SK-N-MC (cell line): ENCODE measurements at regions not wholly inside any gene's neighbourhood (a gene's known extent, or its start where the extent isn't known, plus 50 kb on each side); places are given as distances from the start of the nearest gene placed in this dataset.

Source experiments
- DNase-seq: peaks from one replicate; pipeline ENCODE4 v3.0.0-alpha.2; 2011; ENCODE audit warnings: low read depth, low spot score
- H3K27ac ChIP-seq: fragments of 200-600 bp; sonication (generic); 2 replicates; pipeline ENCODE4 v1.5.1; 2016; ENCODE audit warnings: mixed run types
- H3K36me3 ChIP-seq: fragments of 200-600 bp; sonication (generic); 2 replicates; pipeline ENCODE4 v1.6.1; 2017; ENCODE audit warnings: antibody characterized with exemption, low read length, mixed read lengths; ENCODE audit not compliant: insufficient read depth
- H3K4me3 ChIP-seq: fragments of 200-600 bp; sonication (generic); 2 replicates; pipeline ENCODE4 v1.5.1; 2016
- H3K9ac ChIP-seq: fragments of 200-600 bp; sonication (generic); 2 replicates; pipeline ENCODE4 v1.8.0; 2017; ENCODE audit warnings: mixed run types, mixed read lengths; ENCODE audit not compliant: insufficient read length
- H3K9me3 ChIP-seq: fragments of 200-600 bp; sonication (generic); 2 replicates; pipeline ENCODE4 v1.6.1; 2017; ENCODE audit warnings: low read depth, mild to moderate bottlenecking, antibody characterized with exemption, low read length, moderate library complexity, mixed read lengths
- EZH2 ChIP-seq: fragments of 200-600 bp; sonication (generic); IDR thresholded peaks from one replicate; pipeline ENCODE4 v1.6.1; 2017; ENCODE audit warnings: antibody characterized with exemption
- FOXP2 ChIP-seq: optimal IDR thresholded peaks from 2 replicates; pipeline ENCODE3; 2011; ENCODE audit warnings: mild to moderate bottlenecking, moderate library complexity; ENCODE audit not compliant: insufficient read depth; ENCODE audit errors: extremely low read length, control extremely low read depth
- POLR2AphosphoS5 ChIP-seq: IDR thresholded peaks from 2 replicates; pipeline ENCODE4 v1.6.1; 2012; ENCODE audit warnings: mild to moderate bottlenecking, low read depth, low read length, borderline replicate concordance

DNA sequence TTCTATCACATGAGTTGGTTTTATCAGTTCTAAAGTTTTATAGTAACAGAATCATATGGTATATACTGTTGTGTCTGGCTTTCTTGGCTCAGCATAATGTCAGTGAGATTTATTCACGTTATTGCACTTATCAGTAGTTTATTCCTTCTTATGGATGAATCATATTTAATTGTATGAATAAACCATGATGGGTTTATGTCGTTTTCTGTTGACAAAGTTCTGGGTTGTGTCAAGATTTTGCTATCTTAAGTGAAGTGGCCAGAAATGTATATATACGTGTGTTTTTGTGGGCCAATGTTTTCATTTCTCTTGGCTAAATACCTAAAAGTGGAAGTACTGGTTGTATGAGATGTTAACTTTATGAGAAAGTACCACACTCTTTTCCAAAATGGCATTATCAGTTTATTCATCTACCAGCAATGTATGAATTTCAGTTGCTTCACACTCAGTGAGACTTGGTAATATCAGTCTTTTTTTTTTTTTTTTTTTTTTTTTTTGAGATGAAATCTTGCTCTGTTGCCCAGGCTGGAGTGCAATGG is 112.4 kb upstream of the DCBLD2 start:
- TF ChIP-seq EZH2 (no peak), FOXP2 (no peak), POLR2AphosphoS5 (no peak)
- no peak for DNase-seq
- no peak overlapping the region for H3K9ac ChIP-seq
- H3K4me3 ChIP-seq = no peak overlapping the region
- no peak overlapping the region for H3K27ac ChIP-seq
- no peaks in the 10 kb centered on the region for H3K36me3 ChIP-seq
- H3K9me3 ChIP-seq = no peaks in the 10 kb centered on the region

DNA sequence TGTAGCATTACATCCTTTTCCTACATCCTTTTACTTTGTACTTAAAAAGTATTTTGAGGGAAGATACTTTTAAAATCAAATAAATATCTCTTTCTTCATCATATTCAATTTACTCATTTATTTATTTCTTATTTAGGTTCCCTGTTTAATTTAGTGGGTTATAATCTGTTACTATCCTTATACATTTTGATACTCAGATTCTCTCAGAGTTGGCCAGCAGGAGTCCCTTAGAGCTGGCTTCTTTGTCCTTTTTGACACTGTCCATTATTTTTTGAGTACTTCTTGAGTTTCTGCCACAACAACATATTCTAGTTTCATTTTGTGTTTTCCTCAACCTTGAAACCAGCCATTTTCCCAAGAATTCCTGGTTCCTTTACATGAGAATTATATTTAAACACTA is 111.6 kb upstream of the DCBLD2 start:
- Histone ChIP-seq H3K9me3 (no peaks in the 10 kb centered on the region), H3K36me3 (no peaks in the 10 kb centered on the region), H3K9ac (no peak overlapping the region), H3K4me3 (no peak overlapping the region), H3K27ac (no peak overlapping the region)
- no peak for TF ChIP-seq EZH2
- no peak for TF ChIP-seq POLR2AphosphoS5
- no peak for TF ChIP-seq FOXP2
- no peak for DNase-seq

DNA sequence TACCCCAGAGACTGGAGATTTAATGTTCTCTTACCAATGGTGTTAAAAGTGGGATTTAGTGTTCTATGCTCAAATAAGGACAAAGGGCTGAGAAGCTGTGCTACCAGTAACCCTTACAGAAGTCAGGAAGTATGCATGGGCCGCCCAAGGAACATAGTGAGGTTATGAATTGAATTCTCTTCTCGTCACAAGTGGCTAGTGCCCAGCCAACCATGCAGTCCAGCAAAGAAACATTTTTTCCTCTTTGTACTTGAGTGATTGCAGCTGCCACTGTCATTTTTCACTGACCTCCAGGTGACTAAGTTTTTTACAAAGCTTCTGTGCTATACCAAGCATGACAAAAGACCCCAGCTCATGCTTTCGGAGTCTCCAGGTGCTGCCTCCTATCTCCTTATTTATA is 110.6 kb upstream of the DCBLD2 start:
- Histone ChIP-seq H3K9me3 (no peaks in the 10 kb centered on the region), H3K9ac (no peak overlapping the region), H3K36me3 (no peaks in the 10 kb centered on the region), H3K4me3 (no peak overlapping the region), H3K27ac (no peak overlapping the region)
- no peak for DNase-seq
- TF ChIP-seq POLR2AphosphoS5 (no peak), EZH2 (no peak), FOXP2 (no peak)

DNA sequence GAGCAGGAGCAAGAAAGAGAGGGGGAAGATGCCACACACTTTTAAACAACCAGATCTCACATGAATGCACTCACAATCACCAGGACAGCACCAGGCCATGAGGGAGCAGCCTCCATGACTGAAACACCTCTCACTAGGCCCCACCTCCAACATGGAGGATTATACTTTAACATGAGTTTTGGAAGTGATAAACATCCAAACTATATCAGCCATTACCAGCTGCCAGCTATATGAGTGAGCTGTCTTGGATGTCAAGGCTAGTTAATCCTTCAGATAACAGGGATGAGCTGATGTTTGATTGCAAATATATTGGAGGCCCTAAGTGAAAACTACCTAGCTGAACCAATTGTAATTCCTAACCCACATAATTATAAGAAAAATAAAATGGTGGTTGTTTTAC is 108.4 kb upstream of the DCBLD2 start:
- Histone ChIP-seq H3K36me3 (no peaks in the 10 kb centered on the region), H3K27ac (no peak overlapping the region), H3K9ac (no peak overlapping the region), H3K4me3 (no peak overlapping the region), H3K9me3 (no peaks in the 10 kb centered on the region)
- TF ChIP-seq EZH2 (no peak), FOXP2 (no peak), POLR2AphosphoS5 (no peak)
- DNase-seq = no peak

DNA sequence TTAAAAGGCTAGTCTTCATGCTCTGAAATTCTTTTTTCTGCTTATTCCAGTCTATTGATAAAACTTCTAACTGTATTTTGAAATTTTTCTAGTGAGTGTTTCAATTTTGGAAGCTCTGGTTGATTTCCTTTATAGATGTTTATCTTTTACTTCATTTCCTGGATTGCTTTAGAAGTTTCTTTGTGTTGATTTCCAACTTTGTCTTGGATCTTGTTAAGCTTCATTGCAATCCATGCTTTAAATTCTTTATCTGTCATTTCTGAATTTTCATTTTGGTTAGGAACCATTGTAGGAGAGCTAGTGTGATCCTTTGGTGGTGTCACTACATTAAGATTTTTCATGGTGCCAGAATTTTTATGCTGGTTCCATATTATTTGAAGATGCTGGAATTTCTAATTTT is 105.2 kb upstream of the DCBLD2 start:
- Histone ChIP-seq H3K27ac (peak overlapping the region; percentile 86), H3K4me3 (no peak overlapping the region), H3K36me3 (no peaks in the 10 kb centered on the region), H3K9ac (no peak overlapping the region), H3K9me3 (no peaks in the 10 kb centered on the region)
- TF ChIP-seq POLR2AphosphoS5 = no peak
- TF ChIP-seq FOXP2 = no peak
- TF ChIP-seq EZH2 = no peak
- DNase-seq = peak; percentile 66

DNA sequence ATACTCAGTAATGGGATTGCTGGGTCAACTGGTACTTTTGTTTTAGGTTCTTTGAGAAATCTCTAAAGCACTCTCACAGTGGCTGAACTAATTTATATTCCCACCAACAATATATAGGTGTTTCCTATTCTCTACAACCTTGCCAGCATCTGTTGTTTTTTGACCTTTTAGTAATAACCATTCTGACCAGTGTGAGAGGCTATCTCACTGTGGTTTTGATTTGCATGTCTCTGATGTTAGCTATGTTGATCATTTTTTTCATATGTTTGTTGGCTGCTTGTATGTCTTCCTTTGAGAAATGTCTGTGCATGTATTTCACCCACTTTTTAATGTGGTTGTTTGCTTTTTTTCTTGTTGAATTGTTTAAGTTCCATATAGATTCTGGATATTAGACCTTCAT is 98.2 kb upstream of the DCBLD2 start:
- TF ChIP-seq FOXP2 = no peak
- no peak for TF ChIP-seq EZH2
- TF ChIP-seq POLR2AphosphoS5 = no peak
- no peaks in the 10 kb centered on the region for H3K9me3 ChIP-seq
- DNase-seq = no peak
- H3K27ac ChIP-seq = no peak overlapping the region
- H3K36me3 ChIP-seq = no peaks in the 10 kb centered on the region
- no peak overlapping the region for H3K9ac ChIP-seq
- H3K4me3 ChIP-seq = no peak overlapping the region

DNA sequence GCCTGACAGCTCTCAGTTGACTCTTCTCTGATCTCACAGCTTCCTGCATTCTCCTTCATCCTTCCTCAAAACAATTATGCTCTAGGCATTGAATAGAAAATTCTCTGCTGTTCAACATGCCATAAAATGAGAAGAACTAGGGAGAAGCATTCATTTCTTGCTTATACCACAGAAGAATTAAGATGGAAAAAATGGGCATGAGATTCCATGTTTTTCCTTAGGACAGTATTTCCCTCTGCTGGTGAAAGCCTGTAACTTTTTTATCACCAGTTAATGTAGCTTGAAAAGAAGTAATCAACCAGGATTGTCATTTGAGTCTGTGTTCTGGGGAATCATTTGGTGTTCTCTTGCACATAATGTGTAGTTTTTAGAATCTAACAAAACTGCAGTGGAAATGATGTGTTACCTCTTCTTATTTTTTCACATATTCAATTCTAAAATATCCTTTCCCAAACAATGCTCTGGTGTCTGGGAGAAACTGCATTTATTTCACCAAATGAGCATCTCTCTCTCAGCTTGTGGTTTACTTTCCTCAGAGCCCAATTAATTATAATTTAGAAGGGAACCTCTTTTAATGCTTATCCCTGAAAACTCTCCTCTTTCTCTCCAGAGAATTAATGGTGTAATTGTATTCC is 92.8 kb upstream of the DCBLD2 start:
- Histone ChIP-seq H3K4me3 (no peak overlapping the region), H3K9ac (no peak overlapping the region), H3K27ac (no peak overlapping the region), H3K9me3 (no peaks in the 10 kb centered on the region), H3K36me3 (no peaks in the 10 kb centered on the region)
- peak; percentile 67 for DNase-seq
- no peak for TF ChIP-seq FOXP2
- TF ChIP-seq EZH2 = no peak

DNA sequence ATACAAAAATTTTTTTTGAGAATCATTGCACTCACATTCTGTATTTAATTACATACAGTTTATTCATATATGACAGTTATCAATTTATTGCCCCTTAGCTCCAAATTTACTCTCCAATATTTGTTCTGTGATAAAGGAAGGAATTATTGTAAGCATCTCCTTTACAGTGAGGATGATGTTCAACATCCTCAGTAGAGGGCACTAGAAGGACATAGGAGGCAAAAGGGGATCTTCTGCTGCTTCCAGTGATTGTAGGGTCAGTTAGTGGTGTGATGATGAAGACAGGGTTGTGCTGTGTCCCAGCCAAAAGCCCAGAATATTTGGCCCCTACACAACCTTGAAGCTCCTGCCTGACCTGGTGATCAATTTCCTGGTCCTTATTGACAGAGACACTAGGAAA is 89.9 kb upstream of the DCBLD2 start:
- no peak overlapping the region for H3K4me3 ChIP-seq
- DNase-seq = no peak
- no peak overlapping the region for H3K27ac ChIP-seq
- H3K36me3 ChIP-seq = no peaks in the 10 kb centered on the region
- TF ChIP-seq EZH2 = no peak
- no peak for TF ChIP-seq POLR2AphosphoS5
- no peak for TF ChIP-seq FOXP2
- no peak overlapping the region for H3K9ac ChIP-seq
- no peaks in the 10 kb centered on the region for H3K9me3 ChIP-seq

DNA sequence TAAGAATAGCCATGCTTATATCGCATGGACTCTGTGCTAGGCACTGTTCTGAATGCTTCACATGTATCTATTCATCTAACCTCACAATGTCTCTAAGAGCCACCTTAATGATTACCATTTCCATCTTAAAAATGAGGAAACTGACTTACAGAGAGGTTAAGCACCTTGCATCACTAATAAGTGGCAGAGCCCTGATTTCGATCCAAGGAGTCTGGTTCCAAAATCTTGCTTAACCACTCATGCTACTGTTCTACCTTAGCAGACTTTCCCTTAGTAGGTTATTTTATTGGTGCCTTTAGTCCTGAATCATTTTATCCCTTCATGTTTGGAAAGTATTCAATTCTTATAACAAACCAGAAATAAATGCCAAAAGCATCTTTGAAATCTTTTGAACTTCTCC is 89.2 kb upstream of the DCBLD2 start:
- Histone ChIP-seq H3K27ac (no peak overlapping the region), H3K36me3 (no peaks in the 10 kb centered on the region), H3K9me3 (no peaks in the 10 kb centered on the region), H3K4me3 (no peak overlapping the region), H3K9ac (no peak overlapping the region)
- no peak for TF ChIP-seq FOXP2
- TF ChIP-seq POLR2AphosphoS5 = no peak
- no peak for TF ChIP-seq EZH2
- no peak for DNase-seq
